Naive thymus-derived CD8-positive, alpha-beta T cell (primary cell): ENCODE measurements at regions not wholly inside any gene's neighbourhood (a gene's known extent, or its start where the extent isn't known, plus 50 kb on each side); places are given as distances from the start of the nearest gene placed in this dataset.

Source experiments
- ATAC-seq, 2 donors: fragments of 150-1000 bp; cut with Tn5 transposase in 1 of 2; sonication (Bioruptor Pico), chemical (Tn5 transposase) in 1 of 2; 1 replicate in 1 of 2; 2 replicates in 1 of 2; pipeline ENCODE4 v1.10.0; 2021; ENCODE audit warnings: mild to moderate bottlenecking in 2 of 2, moderate library complexity in 2 of 2
- POLR2A ChIA-PET: fragments of 350-600 bp; sonication (Branson Sonifier 250); formaldehyde crosslinking; loops from one replicate; lab custom pipeline; 2021; ENCODE audit warnings: antibody characterized with exemption; lab: Charles Lee
- DNase-seq, 10 donors: peaks; one replicate each; pipeline versions ENCODE4 v3.0.0 to v3.0.0-alpha.2; 2020 to 2022
- H3K27ac Mint-ChIP-seq, 10 donors: one replicate each; pipeline ENCODE4 v1.8.0; 2020 to 2022; ENCODE audit warnings: mild to moderate bottlenecking in 10 of 10, mixed read lengths in 10 of 10, moderate library complexity in 4 of 10, inconsistent platforms in 1 of 10
- H3K27me3 Mint-ChIP-seq, 5 donors: one replicate each; pipeline ENCODE4 v1.8.0; 2021 to 2022; ENCODE audit warnings: mixed read lengths in 5 of 5
- H3K36me3 Mint-ChIP-seq, 3 donors: one replicate each; pipeline ENCODE4 v1.8.0; 2020 to 2022; ENCODE audit warnings: mixed read lengths in 3 of 3, mild to moderate bottlenecking in 2 of 3, inconsistent platforms in 1 of 3
- H3K4me1 Mint-ChIP-seq, 4 donors: one replicate each; pipeline ENCODE4 v1.8.0; 2021 to 2022; ENCODE audit warnings: mixed read lengths in 4 of 4
- H3K4me3 Mint-ChIP-seq, 10 donors: one replicate each; pipeline ENCODE4 v1.8.0; 2020 to 2022; ENCODE audit warnings: mild to moderate bottlenecking in 10 of 10, mixed read lengths in 10 of 10, moderate library complexity in 6 of 10, inconsistent platforms in 1 of 10
- H3K9me3 Mint-ChIP-seq, 9 donors: one replicate each; pipeline ENCODE4 v1.8.0; 2020 to 2022; ENCODE audit warnings: mixed read lengths in 9 of 9, mild to moderate bottlenecking in 3 of 9, inconsistent platforms in 1 of 9, moderate library complexity in 1 of 9

GRCh38 chr1:242788771-242789170 is 264.3 kb upstream of the PLD5 start:
- H3K4me3 Mint-ChIP-seq: no peak overlapping the region
- peak overlapping the region in 1 of 10 donors; percentile 65 for H3K27ac Mint-ChIP-seq
- H3K27me3 Mint-ChIP-seq: peaks cover 3 to 33% (median 13%) of the 10 kb centered on the region in 5 donors
- POLR2A ChIA-PET: no interaction called here
- peaks cover 0 to 39% (median 2%) of the 10 kb centered on the region in 4 donors for H3K4me1 Mint-ChIP-seq
- ATAC-seq (no peak), DNase-seq (no peak)
- H3K36me3 Mint-ChIP-seq: peaks cover 0 to 5% (median 0%) of the 10 kb centered on the region in 3 donors
- H3K9me3 Mint-ChIP-seq: peaks cover 0 to 20% (median 5%) of the 10 kb centered on the region in 9 donors

- Mint-ChIP-seq H3K36me3 (peaks cover 0 to 5% (median 0%) of the 10 kb centered on the region in 3 donors), H3K4me3 (no peak overlapping the region), H3K4me1 (peaks cover 0 to 42% (median 2%) of the 10 kb centered on the region in 4 donors), H3K27ac (no peak overlapping the region), H3K9me3 (peaks cover 0 to 20% (median 5%) of the 10 kb centered on the region in 9 donors), H3K27me3 (peaks cover 3 to 33% (median 13%) of the 10 kb centered on the region in 5 donors)
- POLR2A ChIA-PET: no interaction called here
- ATAC-seq: no peak
- no peak for DNase-seq
Observed at GRCh38 chr1:242787968-242788367, 263.5 kb upstream of the PLD5 start.

- ATAC-seq (no peak), DNase-seq (no peak)
- POLR2A ChIA-PET: no interaction called here
- H3K4me3 Mint-ChIP-seq: no peak overlapping the region
- peak overlapping the region in 1 of 10 donors; percentile 85 for H3K27ac Mint-ChIP-seq
- peaks cover 0 to 15% (median 0%) of the 10 kb centered on the region in 9 donors for H3K9me3 Mint-ChIP-seq
- peaks cover 3 to 30% (median 13%) of the 10 kb centered on the region in 5 donors for H3K27me3 Mint-ChIP-seq
- H3K4me1 Mint-ChIP-seq: peaks cover 0 to 42% (median 2%) of the 10 kb centered on the region in 4 donors
- H3K36me3 Mint-ChIP-seq: no peaks in the 10 kb centered on the region
Observed at GRCh38 chr1:242784807-242785206, 260.3 kb upstream of the PLD5 start.

GRCh38 chr1:242784084-242784483 is 259.6 kb upstream of the PLD5 start:
- DNase-seq (no peak), ATAC-seq (no peak)
- peaks cover 0 to 38% (median 2%) of the 10 kb centered on the region in 4 donors for H3K4me1 Mint-ChIP-seq
- H3K4me3 Mint-ChIP-seq: peak overlapping the region in 1 of 10 donors; percentile 47
- peaks cover 0 to 15% (median 0%) of the 10 kb centered on the region in 9 donors for H3K9me3 Mint-ChIP-seq
- no peaks in the 10 kb centered on the region for H3K36me3 Mint-ChIP-seq
- POLR2A ChIA-PET: no interaction called here
- H3K27ac Mint-ChIP-seq: peak overlapping the region in 2 of 10 donors; percentile 14 to 85
- peaks cover 3 to 30% (median 13%) of the 10 kb centered on the region in 5 donors for H3K27me3 Mint-ChIP-seq

GRCh38 chr1:242774256-242774655 is 249.8 kb upstream of the PLD5 start:
- Mint-ChIP-seq H3K36me3 (no peaks in the 10 kb centered on the region), H3K4me1 (no peaks in the 10 kb centered on the region), H3K4me3 (no peak overlapping the region), H3K27ac (no peak overlapping the region), H3K27me3 (peaks cover 0 to 3% (median 0%) of the 10 kb centered on the region in 5 donors), H3K9me3 (peaks cover 0 to 15% (median 0%) of the 10 kb centered on the region in 9 donors)
- DNase-seq: peak in 1 of 10 donors; percentile 3
- ATAC-seq: no peak
- POLR2A ChIA-PET: no interaction called here

GRCh38 chr1:242770366-242770765 is 245.9 kb upstream of the PLD5 start:
- DNase-seq (no peak), ATAC-seq (no peak)
- Mint-ChIP-seq H3K4me1 (no peaks in the 10 kb centered on the region), H3K27me3 (peaks cover 0 to 9% (median 0%) of the 10 kb centered on the region in 5 donors), H3K4me3 (no peak overlapping the region), H3K36me3 (peaks cover 0 to 4% (median 0%) of the 10 kb centered on the region in 3 donors), H3K9me3 (peaks cover 3 to 21% (median 9%) of the 10 kb centered on the region in 9 donors), H3K27ac (no peak overlapping the region)
- POLR2A ChIA-PET: no interaction called here

GRCh38 chr1:242764161-242764560 is 239.7 kb upstream of the PLD5 start:
- H3K36me3 Mint-ChIP-seq: peaks cover 0 to 17% (median 0%) of the 10 kb centered on the region in 3 donors
- DNase-seq: no peak
- no peak overlapping the region for H3K4me3 Mint-ChIP-seq
- POLR2A ChIA-PET: no interaction called here
- peaks cover 0 to 6% (median 0%) of the 10 kb centered on the region in 5 donors for H3K27me3 Mint-ChIP-seq
- peaks cover 3 to 33% (median 20%) of the 10 kb centered on the region in 9 donors for H3K9me3 Mint-ChIP-seq
- no peak for ATAC-seq
- H3K4me1 Mint-ChIP-seq: no peaks in the 10 kb centered on the region
- no peak overlapping the region for H3K27ac Mint-ChIP-seq

- no peak for DNase-seq
- no peak overlapping the region for H3K4me3 Mint-ChIP-seq
- H3K27ac Mint-ChIP-seq: no peak overlapping the region
- no peak for ATAC-seq
- POLR2A ChIA-PET: no interaction called here
- H3K9me3 Mint-ChIP-seq: peaks cover 0 to 33% (median 20%) of the 10 kb centered on the region in 9 donors
- H3K27me3 Mint-ChIP-seq: peaks cover 0 to 4% (median 0%) of the 10 kb centered on the region in 5 donors
- peaks cover 0 to 17% (median 0%) of the 10 kb centered on the region in 3 donors for H3K36me3 Mint-ChIP-seq
- no peaks in the 10 kb centered on the region for H3K4me1 Mint-ChIP-seq
Observed at GRCh38 chr1:242761556-242761955, 237.1 kb upstream of the PLD5 start.

GRCh38 chr1:242754926-242755325 is 230.4 kb upstream of the PLD5 start:
- no peak for ATAC-seq
- POLR2A ChIA-PET: no interaction called here

GRCh38 chr1:242754125-242754524 is 229.6 kb upstream of the PLD5 start:
- no peak for ATAC-seq
- POLR2A ChIA-PET: no interaction called here
- Mint-ChIP-seq H3K4me1 (no peaks in the 10 kb centered on the region), H3K27me3 (peaks cover 0 to 4% (median 0%) of the 10 kb centered on the region in 5 donors), H3K27ac (no peak overlapping the region), H3K4me3 (no peak overlapping the region), H3K36me3 (no peaks in the 10 kb centered on the region), H3K9me3 (peaks cover 0 to 14% (median 0%) of the 10 kb centered on the region in 9 donors)
- DNase-seq: no peak

More at GRCh38 chr1:242754926-242755325, 230.4 kb upstream of the PLD5 start:
- peaks cover 0 to 14% (median 0%) of the 10 kb centered on the region in 9 donors for H3K9me3 Mint-ChIP-seq
- no peaks in the 10 kb centered on the region for H3K4me1 Mint-ChIP-seq
- H3K4me3 Mint-ChIP-seq: no peak overlapping the region
- no peaks in the 10 kb centered on the region for H3K36me3 Mint-ChIP-seq
- no peak for DNase-seq
- no peak overlapping the region for H3K27ac Mint-ChIP-seq
- peaks cover 0 to 4% (median 0%) of the 10 kb centered on the region in 5 donors for H3K27me3 Mint-ChIP-seq

GRCh38 chr1:242747233-242747632 is 222.7 kb upstream of the PLD5 start:
- POLR2A ChIA-PET: no interaction called here
- Mint-ChIP-seq H3K4me3 (no peak overlapping the region), H3K27me3 (peaks cover 0 to 1% (median 0%) of the 10 kb centered on the region in 5 donors), H3K27ac (no peak overlapping the region), H3K9me3 (peaks cover 0 to 16% (median 2%) of the 10 kb centered on the region in 9 donors), H3K4me1 (peaks cover 0 to 2% (median 0%) of the 10 kb centered on the region in 4 donors), H3K36me3 (no peaks in the 10 kb centered on the region)
- DNase-seq: no peak
- no peak for ATAC-seq

GRCh38 chr1:242745079-242745478 is 220.6 kb upstream of the PLD5 start:
- POLR2A ChIA-PET: no interaction called here
- H3K4me1 Mint-ChIP-seq: peaks cover 0 to 2% (median 0%) of the 10 kb centered on the region in 4 donors
- peaks cover 0 to 31% (median 9%) of the 10 kb centered on the region in 9 donors for H3K9me3 Mint-ChIP-seq
- H3K36me3 Mint-ChIP-seq: peaks cover 0 to 10% (median 0%) of the 10 kb centered on the region in 3 donors
- H3K27me3 Mint-ChIP-seq: peaks cover 0 to 9% (median 1%) of the 10 kb centered on the region in 5 donors
- no peak for DNase-seq
- no peak overlapping the region for H3K27ac Mint-ChIP-seq
- no peak for ATAC-seq
- H3K4me3 Mint-ChIP-seq: no peak overlapping the region

GRCh38 chr1:242743983-242744780 is 219.7 kb upstream of the PLD5 start:
- no peak for ATAC-seq
- peaks cover 0 to 10% (median 0%) of the 10 kb centered on the region in 3 donors for H3K36me3 Mint-ChIP-seq
- H3K4me3 Mint-ChIP-seq: no peak overlapping the region
- peaks cover 0 to 9% (median 1%) of the 10 kb centered on the region in 5 donors for H3K27me3 Mint-ChIP-seq
- DNase-seq: no peak
- POLR2A ChIA-PET: no interaction called here
- H3K27ac Mint-ChIP-seq: no peak overlapping the region
- peaks cover 0 to 2% (median 0%) of the 10 kb centered on the region in 4 donors for H3K4me1 Mint-ChIP-seq
- peaks cover 0 to 31% (median 9%) of the 10 kb centered on the region in 9 donors for H3K9me3 Mint-ChIP-seq
